Thyroid gland (tissue), 4 donors: ENCODE measurements at regions not wholly inside any gene's neighbourhood (a gene's known extent, or its start where the extent isn't known, plus 50 kb on each side); places are given as distances from the start of the nearest gene placed in this dataset.

Experiments
- POLR2A ChIP-seq, 2 donors: fragments of 450-650 bp; IDR thresholded peaks; one replicate each; pipeline ENCODE4 v1.6.1; 2017; ENCODE audit warnings: antibody characterized with exemption in 2 of 2, mild to moderate bottlenecking in 2 of 2, moderate library complexity in 1 of 2
- TF ChIP-seq, protein P1 (sequence below), 6 experiments: fragments of 200-600 bp in 3 of 6; fragments of 450-650 bp in 3 of 6; sonication (generic) in 3 of 6; IDR thresholded peaks; one replicate each; pipeline ENCODE4 v1.5.1; 2016 to 2019; ENCODE audit warnings: antibody characterized with exemption in 6 of 6, mild to moderate bottlenecking in 2 of 6, inconsistent platforms in 1 of 6, moderate library complexity in 1 of 6

DNA sequence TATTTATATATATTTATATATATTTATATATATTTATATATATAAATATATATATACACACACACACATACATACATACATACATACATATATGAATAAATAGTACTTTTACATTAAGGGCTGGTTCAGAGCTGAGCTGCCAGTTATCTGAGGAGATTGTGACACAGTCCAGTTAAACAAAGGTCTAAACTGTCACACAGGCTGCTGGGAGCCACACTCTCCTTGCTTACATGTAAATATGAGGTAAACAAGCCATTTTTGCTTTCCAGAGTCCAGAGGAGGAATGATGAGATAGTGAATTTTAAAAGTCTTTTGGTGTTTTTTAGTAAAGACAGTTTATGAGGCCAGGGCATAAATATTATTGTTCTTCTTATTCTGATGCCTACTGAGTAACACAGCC lies 377.5 kb upstream of the PIK3C3 start:
- no peak for TF ChIP-seq POLR2A (IDR thresholded peaks at IDR 0.05)
- TF ChIP-seq, protein P1, sequence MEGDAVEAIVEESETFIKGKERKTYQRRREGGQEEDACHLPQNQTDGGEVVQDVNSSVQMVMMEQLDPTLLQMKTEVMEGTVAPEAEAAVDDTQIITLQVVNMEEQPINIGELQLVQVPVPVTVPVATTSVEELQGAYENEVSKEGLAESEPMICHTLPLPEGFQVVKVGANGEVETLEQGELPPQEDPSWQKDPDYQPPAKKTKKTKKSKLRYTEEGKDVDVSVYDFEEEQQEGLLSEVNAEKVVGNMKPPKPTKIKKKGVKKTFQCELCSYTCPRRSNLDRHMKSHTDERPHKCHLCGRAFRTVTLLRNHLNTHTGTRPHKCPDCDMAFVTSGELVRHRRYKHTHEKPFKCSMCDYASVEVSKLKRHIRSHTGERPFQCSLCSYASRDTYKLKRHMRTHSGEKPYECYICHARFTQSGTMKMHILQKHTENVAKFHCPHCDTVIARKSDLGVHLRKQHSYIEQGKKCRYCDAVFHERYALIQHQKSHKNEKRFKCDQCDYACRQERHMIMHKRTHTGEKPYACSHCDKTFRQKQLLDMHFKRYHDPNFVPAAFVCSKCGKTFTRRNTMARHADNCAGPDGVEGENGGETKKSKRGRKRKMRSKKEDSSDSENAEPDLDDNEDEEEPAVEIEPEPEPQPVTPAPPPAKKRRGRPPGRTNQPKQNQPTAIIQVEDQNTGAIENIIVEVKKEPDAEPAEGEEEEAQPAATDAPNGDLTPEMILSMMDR (IDR thresholded peaks at IDR 0.05), result no peak
